ENCODE measurements at regions not wholly inside any gene's neighbourhood (a gene's known extent, or its start where the extent isn't known, plus 50 kb on each side); places are given as distances from the start of the nearest gene placed in this dataset.
"Not testable (repeated sequence)": the region's sequence is repeated elsewhere in the genome, so short reads cannot be mapped to it uniquely, and the experiment has no call there.

DNA sequence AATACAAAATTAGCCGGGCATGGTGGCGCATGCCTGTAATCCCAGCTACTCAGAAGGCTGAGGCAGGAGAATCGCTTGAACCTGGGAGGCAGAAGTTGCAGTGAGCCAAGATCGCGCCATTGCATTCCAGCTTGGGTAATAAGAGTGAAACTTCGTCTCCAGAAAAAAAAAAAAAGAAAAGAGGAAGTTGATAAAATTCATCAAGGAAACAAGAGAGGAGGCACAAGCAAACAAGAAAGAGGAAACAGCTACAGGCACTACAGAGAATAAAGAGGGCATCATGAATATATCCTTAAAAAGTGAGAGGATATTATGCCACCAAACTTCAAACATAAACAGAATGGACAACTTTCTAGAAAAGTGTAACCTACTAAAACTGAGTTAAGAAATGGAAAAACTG is 98.3 kb downstream of the NIBAN1 start:
- ATAC-seq, H3K27ac Mint-ChIP-seq, H3K4me3 Mint-ChIP-seq, DNase-seq, H3K9me3 Mint-ChIP-seq, H3K4me1 Mint-ChIP-seq: not testable (repeated sequence)
- H3K27me3 Mint-ChIP-seq, result peaks cover 21% of the 10 kb centered on the region
- H3K36me3 Mint-ChIP-seq (ENCODE audit: low read depth), result peaks cover 13% of the 10 kb centered on the region

DNA sequence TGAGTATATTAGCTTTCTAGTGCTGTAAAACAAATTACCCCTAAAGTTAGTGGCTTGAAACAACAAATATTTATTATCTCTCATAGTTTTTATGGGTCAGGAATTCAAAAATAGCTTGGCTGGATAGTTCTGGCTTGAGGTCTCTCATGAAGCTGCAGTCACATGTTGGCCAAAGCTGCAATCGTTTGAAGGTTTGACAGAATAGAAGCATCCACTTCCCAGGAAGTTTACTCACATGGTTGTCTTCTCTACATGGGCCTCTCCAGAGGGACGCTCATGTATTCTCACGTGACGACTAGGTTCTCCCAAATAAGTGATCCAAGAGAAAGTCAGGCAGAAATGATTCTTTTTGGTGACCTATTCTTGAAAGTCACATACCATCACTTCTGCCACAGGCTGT is 99.1 kb downstream of the NIBAN1 start:
- no peak for DNase-seq
- peaks cover 13% of the 10 kb centered on the region for H3K36me3 Mint-ChIP-seq (ENCODE audit: low read depth)
- peaks cover 5% of the 10 kb centered on the region for H3K9me3 Mint-ChIP-seq
- ATAC-seq, result no peak
- peaks cover 15% of the 10 kb centered on the region for H3K4me1 Mint-ChIP-seq
- no peak overlapping the region for H3K4me3 Mint-ChIP-seq
- H3K27ac Mint-ChIP-seq, result no peak overlapping the region
- peaks cover 18% of the 10 kb centered on the region for H3K27me3 Mint-ChIP-seq

DNA sequence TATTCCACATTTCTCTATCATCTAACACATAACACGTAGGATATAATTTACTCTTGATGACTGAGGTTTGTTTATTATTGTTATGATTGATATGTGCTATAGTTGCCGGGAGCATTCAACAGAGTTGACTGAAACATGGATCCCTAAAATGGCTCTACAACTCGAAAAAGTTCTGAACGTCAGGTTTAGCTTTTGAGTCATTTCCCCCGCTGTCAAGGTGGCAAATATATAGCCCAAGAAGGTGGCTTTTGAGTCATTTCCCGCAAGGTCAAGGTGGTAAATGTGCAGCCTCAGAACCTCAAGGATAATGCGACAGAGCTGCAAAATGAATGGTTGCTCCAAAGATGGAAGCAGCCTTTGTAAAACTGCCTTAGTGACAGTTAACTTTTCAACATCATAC is 104.0 kb downstream of the NIBAN1 start:
- DNase-seq, result no peak
- Mint-ChIP-seq H3K4me3 (no peak overlapping the region), H3K27ac (peak overlapping the region; percentile 42), H3K9me3 (peaks cover 11% of the 10 kb centered on the region), H3K4me1 (peaks cover 53% of the 10 kb centered on the region), H3K36me3 (ENCODE audit: low read depth) (peaks cover 9% of the 10 kb centered on the region), H3K27me3 (peaks cover 3% of the 10 kb centered on the region)
- peak; percentile 11 for ATAC-seq

DNA sequence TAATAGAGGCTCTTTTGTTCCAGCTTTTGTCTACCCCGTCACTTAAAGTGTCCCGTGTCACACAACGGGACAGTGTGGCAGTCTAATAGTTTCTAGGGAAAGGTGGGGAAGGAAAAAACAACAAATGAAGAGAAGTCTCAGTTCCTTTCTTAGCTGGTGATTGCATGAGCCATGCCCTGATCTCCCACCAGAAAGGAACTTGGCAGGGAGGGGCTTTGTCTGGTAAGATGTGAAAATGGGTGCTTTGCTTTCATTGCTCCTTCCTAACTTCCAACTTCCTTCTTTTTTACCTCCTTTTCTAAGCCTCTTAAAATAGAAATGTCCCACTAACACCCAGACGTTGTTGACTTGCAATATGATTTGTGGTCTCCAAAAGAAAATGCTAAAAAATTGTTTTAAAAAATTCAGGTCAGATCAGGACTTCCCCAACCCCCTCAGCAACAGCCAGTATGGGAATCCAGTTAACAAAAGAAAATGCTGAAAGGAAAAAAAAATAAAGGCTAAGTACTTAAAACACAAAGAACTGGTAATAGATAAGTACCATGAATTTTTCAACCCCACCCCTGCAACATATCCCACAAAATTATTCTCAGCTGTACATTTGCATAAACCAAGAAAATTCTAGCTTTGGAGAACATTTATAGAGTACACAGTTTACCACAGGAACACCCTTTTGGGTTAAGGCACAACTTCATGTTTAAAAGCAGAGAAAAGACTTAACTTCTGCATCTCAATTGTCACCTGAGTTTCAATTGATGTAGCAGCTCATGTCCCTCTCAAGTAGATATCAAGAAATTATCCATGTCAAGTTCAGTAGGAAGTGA is 106.2 kb downstream of the NIBAN1 start:
- peaks cover 59% of the 10 kb centered on the region for H3K4me1 Mint-ChIP-seq
- DNase-seq, result no peak

DNA sequence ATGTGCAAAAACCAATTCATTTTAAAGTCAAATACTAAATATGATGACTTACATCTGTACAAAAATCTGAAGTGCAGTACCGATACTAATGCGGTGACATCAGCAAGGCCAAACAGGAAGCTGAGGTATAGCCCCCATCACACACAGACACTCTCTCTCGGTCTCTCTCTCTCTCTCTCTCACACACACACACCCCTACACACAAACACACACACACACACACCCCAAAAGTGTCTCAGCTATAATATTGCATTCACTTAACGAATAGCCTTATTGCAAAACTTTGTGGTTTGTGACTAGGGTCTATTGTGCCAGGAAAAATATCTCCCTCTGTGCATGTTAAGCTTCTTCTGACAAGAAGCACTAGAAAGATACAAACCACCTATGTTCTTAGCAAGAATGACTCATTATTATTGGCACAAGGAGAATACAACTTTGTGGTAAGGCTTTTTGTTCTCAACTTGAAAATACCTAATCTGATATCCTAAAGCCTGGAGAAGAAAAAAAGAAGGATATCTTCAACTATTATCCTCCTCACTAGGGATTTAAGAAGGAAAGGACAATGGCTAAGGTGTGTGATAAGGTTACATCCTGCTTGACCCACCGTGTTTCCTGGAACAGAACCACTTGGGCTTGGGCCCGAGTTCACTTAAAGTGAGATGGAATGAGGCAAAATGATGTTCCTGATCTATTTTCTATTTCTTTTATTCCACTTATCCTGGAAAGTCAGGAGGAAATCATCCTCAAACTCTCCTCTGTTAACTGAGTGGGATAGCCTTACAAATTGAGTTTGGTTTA is 107.1 kb downstream of the NIBAN1 start:
- peaks cover 12% of the 10 kb centered on the region for H3K36me3 Mint-ChIP-seq (ENCODE audit: low read depth)
- DNase-seq, result peak; percentile 48
- peak; percentile 91 for ATAC-seq
- H3K9me3 Mint-ChIP-seq, result peaks cover 6% of the 10 kb centered on the region
- peaks cover 59% of the 10 kb centered on the region for H3K4me1 Mint-ChIP-seq
- H3K27me3 Mint-ChIP-seq, result peaks cover 2% of the 10 kb centered on the region
- peak overlapping the region; percentile 42 for H3K4me3 Mint-ChIP-seq
- H3K27ac Mint-ChIP-seq, result peak overlapping the region; percentile 81

More for the DNA sequence above, 106.2 kb downstream of the NIBAN1 start:
- Mint-ChIP-seq H3K9me3 (peaks cover 11% of the 10 kb centered on the region), H3K27ac (peak overlapping the region; percentile 81), H3K36me3 (ENCODE audit: low read depth) (peaks cover 14% of the 10 kb centered on the region), H3K27me3 (peaks cover 2% of the 10 kb centered on the region), H3K4me3 (peak overlapping the region; percentile 42)
- ATAC-seq, result no peak

DNA sequence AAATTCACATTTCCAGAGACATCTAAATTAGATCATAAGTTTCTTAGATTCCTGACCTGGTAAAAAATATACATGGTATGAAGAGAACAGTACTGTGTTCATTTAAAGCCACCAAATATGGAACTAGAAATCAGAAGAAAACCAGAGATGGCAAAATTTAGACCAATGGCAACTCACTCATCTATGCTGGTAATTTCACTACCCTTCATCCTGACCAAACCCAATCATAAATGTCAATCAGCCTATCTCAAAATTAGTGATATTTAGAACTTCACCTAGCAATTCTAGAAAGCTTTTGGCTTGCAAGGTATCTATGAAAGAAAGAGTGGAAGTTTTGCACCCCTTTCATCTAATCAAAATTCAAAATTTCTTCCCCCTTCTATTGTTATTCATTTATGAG is 107.7 kb downstream of the NIBAN1 start:
- DNase-seq (no peak), ATAC-seq (peak; percentile 45)
- H3K9me3 Mint-ChIP-seq, result peaks cover 6% of the 10 kb centered on the region
- peak overlapping the region; percentile 42 for H3K4me3 Mint-ChIP-seq
- H3K36me3 Mint-ChIP-seq (ENCODE audit: low read depth), result peaks cover 9% of the 10 kb centered on the region
- peak overlapping the region; percentile 81 for H3K27ac Mint-ChIP-seq
- peaks cover 56% of the 10 kb centered on the region for H3K4me1 Mint-ChIP-seq
- peaks cover 7% of the 10 kb centered on the region for H3K27me3 Mint-ChIP-seq

DNA sequence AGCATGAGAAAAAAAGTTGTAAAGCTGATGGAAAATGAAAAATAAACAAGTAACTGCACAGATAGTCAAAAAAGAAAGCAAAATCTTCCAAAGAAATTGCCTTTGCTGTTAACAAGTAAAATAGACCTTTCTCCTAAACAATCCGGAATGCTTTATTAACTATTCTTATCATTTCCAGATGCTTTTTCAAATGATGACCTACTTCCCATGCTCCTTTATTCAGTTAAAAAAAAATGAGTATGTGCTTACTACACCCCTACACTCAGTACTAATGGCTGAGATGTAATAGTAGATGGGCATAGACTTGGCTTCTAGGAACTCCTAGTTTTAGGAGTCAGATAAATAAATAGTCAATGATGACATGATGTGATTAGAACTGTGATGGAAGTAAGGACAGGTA is 108.5 kb downstream of the NIBAN1 start:
- DNase-seq (no peak), ATAC-seq (no peak)
- Mint-ChIP-seq H3K36me3 (ENCODE audit: low read depth) (peaks cover 8% of the 10 kb centered on the region), H3K9me3 (peaks cover 6% of the 10 kb centered on the region), H3K4me1 (peaks cover 57% of the 10 kb centered on the region), H3K4me3 (peak overlapping the region; percentile 1), H3K27me3 (peaks cover 7% of the 10 kb centered on the region), H3K27ac (peak overlapping the region; percentile 81)

DNA sequence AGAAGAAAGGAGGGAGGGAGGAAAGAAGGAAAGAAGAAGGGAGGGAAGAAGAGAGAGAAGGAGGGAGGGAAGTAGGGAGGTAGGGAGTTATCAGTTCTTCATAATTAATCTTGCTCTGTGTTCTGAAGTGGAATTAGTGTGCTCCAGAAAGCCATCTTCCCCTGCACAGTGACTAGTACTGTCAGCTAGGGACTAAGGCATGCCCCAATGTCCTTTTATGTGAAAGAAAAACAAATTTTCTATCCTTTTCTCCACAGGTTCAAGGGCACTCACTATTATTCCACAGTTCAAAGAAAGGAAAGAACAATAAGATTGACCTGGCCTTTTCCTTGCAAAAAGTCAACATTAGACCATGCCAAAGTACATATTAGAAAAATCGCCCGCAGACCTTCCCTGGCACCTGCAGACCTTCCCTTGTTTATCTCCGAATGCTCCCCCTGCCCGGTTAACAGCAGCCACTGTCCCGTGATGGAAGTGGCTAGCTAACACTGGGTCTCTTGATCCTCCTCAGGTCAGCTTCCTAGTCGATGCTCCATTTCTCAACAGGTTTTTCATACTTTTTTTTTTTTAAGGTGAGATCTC is 107.2 kb upstream of the EDEM3 start:
- ATAC-seq, result no peak
- no peak overlapping the region for H3K4me3 Mint-ChIP-seq
- peaks cover 33% of the 10 kb centered on the region for H3K4me1 Mint-ChIP-seq
- no peak overlapping the region for H3K27ac Mint-ChIP-seq
- peaks cover 6% of the 10 kb centered on the region for H3K9me3 Mint-ChIP-seq
- no peak for DNase-seq
- peaks cover 7% of the 10 kb centered on the region for H3K27me3 Mint-ChIP-seq
- H3K36me3 Mint-ChIP-seq (ENCODE audit: low read depth), result peaks cover 8% of the 10 kb centered on the region

DNA sequence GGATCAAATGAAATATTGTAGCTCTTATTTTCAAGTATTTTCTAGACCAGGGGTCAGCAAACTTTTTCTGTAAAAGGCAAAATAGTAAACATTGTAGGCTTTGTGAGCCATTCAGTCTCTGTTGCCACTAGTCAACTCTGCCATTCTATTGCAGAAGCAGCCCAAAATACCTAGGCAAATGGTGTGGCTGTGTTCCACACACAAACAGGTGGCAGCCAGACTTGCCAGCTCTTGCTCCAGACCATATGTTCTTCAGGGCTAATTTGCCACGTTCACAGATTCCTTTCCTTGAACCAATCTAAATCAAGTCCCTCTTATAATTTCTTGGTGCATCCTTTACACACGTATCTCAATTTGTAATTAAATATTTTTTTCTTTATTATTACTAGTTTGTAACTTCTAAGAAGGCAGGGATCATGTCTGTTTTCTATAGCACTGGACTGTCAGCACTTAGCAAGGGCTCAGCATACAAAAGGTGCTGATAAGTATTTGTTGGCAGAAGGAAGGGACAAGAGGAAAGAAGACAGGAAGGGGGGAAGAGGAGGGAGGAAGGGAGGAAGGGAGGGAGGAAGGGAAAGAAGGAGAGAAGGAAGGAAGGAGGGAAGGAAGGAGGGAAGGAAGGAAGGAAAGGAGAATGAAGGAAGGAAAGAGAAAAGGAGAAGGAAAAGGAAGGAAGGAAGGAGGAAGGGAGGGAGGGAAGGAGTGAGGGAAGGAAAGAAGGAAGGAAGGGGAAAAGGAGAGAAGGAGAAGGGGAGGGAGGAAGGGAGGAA is 106.5 kb upstream of the EDEM3 start:
- DNase-seq (no peak), ATAC-seq (no peak)
- H3K27me3 Mint-ChIP-seq, result peaks cover 7% of the 10 kb centered on the region
- H3K27ac Mint-ChIP-seq, result no peak overlapping the region
- peaks cover 26% of the 10 kb centered on the region for H3K4me1 Mint-ChIP-seq
- no peak overlapping the region for H3K4me3 Mint-ChIP-seq
- H3K36me3 Mint-ChIP-seq (ENCODE audit: low read depth), result peaks cover 8% of the 10 kb centered on the region
- peaks cover 6% of the 10 kb centered on the region for H3K9me3 Mint-ChIP-seq

DNA sequence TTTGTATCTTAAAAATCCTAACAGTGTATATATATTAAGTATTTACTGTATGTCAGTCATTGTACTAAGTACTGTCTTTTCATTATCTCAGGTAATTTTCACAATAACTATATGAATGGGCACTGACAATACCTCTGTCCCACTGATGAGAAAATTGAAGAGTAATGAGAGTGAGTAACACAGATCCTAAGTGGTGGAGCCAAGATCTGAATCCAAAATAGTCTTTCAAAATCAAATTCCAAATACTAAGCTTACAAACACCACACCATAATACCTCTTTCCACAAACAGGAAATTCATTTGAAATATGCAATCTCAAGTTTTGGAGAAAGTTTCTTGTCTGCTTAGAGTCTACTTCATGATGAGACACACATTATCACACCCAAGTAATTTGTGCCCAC is 105.9 kb upstream of the EDEM3 start:
- peaks cover 20% of the 10 kb centered on the region for H3K4me1 Mint-ChIP-seq
- no peak overlapping the region for H3K27ac Mint-ChIP-seq
- H3K36me3 Mint-ChIP-seq (ENCODE audit: low read depth), result peaks cover 7% of the 10 kb centered on the region
- DNase-seq (no peak), ATAC-seq (no peak)
- peaks cover 7% of the 10 kb centered on the region for H3K27me3 Mint-ChIP-seq
- peaks cover under 1% of the 10 kb centered on the region for H3K9me3 Mint-ChIP-seq
- H3K4me3 Mint-ChIP-seq, result no peak overlapping the region

DNA sequence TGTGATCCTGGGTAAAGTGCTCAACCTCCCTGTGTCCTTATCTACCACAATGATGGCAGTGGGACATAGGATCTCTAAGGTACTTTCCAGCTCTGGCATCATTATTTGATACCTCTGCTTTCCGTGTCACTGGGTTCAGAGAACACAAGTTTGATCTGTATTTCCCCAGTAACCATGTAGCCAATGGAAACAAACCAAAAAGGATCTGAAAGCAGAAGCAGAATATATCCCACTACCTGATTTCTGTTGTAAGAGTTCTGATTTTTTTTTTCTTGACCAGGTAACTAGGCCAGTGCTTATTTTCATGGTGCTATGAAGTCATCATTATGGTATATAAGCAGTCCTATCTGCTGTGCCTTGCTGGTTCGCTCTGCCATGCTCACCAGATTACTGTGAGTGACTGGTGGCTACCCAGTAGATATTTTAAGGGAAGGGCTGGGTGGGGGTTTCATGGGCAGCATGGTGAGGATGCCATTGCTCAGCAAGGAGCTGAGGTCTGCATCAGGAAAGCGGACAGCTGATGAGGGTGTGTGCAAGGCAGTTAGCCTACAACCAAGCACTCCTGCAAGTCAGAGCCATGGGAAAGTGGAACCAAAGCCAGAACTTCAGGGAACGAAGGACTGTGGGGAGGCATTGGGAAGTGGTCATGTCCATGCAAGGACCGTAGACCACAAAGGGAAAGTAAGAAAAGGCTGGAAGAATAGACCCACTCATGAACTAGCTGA is 104.9 kb upstream of the EDEM3 start:
- Mint-ChIP-seq H3K4me1 (peaks cover 12% of the 10 kb centered on the region), H3K4me3 (no peak overlapping the region), H3K27me3 (peaks cover 11% of the 10 kb centered on the region), H3K9me3 (no peaks in the 10 kb centered on the region), H3K36me3 (ENCODE audit: low read depth) (peaks cover 3% of the 10 kb centered on the region), H3K27ac (no peak overlapping the region)
- no peak for DNase-seq
- ATAC-seq, result peak; percentile 33

DNA sequence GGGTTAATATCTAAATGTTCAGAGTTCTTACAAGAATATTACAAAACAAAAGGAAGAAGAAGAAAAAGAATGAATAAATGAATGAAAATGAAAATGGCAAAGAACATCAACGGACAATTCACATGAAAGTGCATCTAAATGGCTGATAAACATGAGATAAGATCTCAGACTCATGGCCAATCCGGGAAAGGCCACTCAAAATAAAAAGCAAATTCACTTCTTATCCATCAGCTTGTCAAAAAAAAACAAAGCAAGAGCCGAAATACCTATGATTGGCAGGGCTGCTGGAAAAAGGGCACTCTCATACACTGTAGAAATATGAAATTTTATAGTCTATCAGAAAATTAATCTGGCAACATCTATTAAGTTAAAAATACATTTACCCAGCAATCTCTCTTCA is 103.6 kb upstream of the EDEM3 start:
- no peak overlapping the region for H3K4me3 Mint-ChIP-seq
- ATAC-seq (no peak), DNase-seq (no peak)
- H3K27me3 Mint-ChIP-seq, result peaks cover 11% of the 10 kb centered on the region
- no peak overlapping the region for H3K27ac Mint-ChIP-seq
- peaks cover 15% of the 10 kb centered on the region for H3K4me1 Mint-ChIP-seq
- no peaks in the 10 kb centered on the region for H3K9me3 Mint-ChIP-seq
- H3K36me3 Mint-ChIP-seq (ENCODE audit: low read depth), result no peaks in the 10 kb centered on the region

DNA sequence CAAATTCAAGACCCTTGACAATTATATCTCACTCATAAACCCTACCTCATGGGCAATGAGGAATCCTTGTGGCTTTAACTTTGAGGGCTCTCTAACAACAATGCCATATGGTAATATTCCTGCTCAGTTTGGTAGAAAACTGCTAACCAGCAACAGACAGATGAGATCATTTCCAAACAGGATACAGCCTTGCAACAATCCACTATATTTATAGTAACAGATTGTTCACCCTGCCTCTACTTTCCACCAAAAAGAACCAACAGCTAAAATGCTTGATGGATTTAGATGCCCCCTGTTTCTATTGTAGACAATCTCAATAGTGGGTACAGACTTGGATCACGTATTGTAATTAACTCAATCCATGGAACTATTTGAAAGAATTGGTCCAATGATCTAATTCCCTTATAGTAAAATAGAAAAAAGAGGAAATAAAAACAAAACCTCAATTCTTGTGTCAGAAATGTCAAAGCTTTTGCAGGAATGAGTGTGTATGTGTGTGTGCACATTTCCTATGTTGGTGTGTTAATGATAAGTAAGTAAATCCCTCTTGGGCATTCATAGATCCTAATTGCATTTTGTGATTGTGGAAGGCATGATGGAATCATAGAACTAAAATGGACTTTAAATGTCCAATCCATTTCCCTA is 100.0 kb upstream of the EDEM3 start:
- ATAC-seq (no peak), DNase-seq (no peak)
- Mint-ChIP-seq H3K27me3 (peaks cover 3% of the 10 kb centered on the region), H3K4me1 (peaks cover 6% of the 10 kb centered on the region), H3K4me3 (no peak overlapping the region), H3K36me3 (ENCODE audit: low read depth) (no peaks in the 10 kb centered on the region), H3K27ac (no peak overlapping the region), H3K9me3 (no peaks in the 10 kb centered on the region)

Measured in activated naive CD8-positive, alpha-beta T cell treated with anti-CD3 and anti-CD28 coated beads, Interleukin-2, amount 50 U/mL, for 24 hours (primary cell).